ENCODE measurements at regions not wholly inside any gene's neighbourhood (a gene's known extent, or its start where the extent isn't known, plus 50 kb on each side); places are given as distances from the start of the nearest gene placed in this dataset.

GRCh38 chr1:30325085-30325935 is 398.1 kb downstream of the MATN1 start:
- Histone ChIP-seq H3K36me3 (ENCODE audit: control insufficient read depth, insufficient read depth, low read length) (no peaks in the 10 kb centered on the region), H3K4me3 (ENCODE audit: low read depth, low read length) (no peak overlapping the region), H3K27me3 (ENCODE audit: control insufficient read depth, insufficient read depth, low read length) (no peaks in the 10 kb centered on the region; the same call in 1 of the 2 replicates)
- POLR2A ChIA-PET = no interaction called here
- CTCF ChIA-PET = interaction anchor here (1.9 kb wide), 1 partner anchor 55 kb away, joined by 5 read pairs; no protein-coding TSS in a partner anchor
- no peak for DNase-seq (ENCODE audit: low read depth)
- TF ChIP-seq CTCF (IDR thresholded peaks at IDR 0.05; ENCODE audit: insufficient read depth, low read depth, low read length) = no peak

GRCh38 chr1:30324251-30325084 is 398.9 kb downstream of the MATN1 start:
- Histone ChIP-seq H3K4me3 (ENCODE audit: low read depth, low read length) (no peak overlapping the region), H3K27me3 (ENCODE audit: control insufficient read depth, insufficient read depth, low read length) (no peaks in the 10 kb centered on the region; the same call in 1 of the 2 replicates), H3K36me3 (ENCODE audit: control insufficient read depth, insufficient read depth, low read length) (no peaks in the 10 kb centered on the region)
- ChIA-PET POLR2A (no interaction called here), CTCF (no interaction called here)
- no peak for DNase-seq (ENCODE audit: low read depth)
- TF ChIP-seq CTCF (IDR thresholded peaks at IDR 0.05; ENCODE audit: insufficient read depth, low read depth, low read length) = no peak

GRCh38 chr1:30323841-30324240 is 399.5 kb downstream of the MATN1 start:
- CTCF ChIA-PET = no interaction called here
- TF ChIP-seq CTCF (IDR thresholded peaks at IDR 0.05; ENCODE audit: insufficient read depth, low read depth, low read length) = no peak

GRCh38 chr1:30323352-30323751 is 400.0 kb downstream of the MATN1 start:
- no peak for DNase-seq (ENCODE audit: low read depth)
- H3K4me3 ChIP-seq (ENCODE audit: low read depth, low read length) = no peak overlapping the region
- H3K36me3 ChIP-seq (ENCODE audit: control insufficient read depth, insufficient read depth, low read length) = no peaks in the 10 kb centered on the region
- H3K27me3 ChIP-seq (ENCODE audit: control insufficient read depth, insufficient read depth, low read length) = no peaks in the 10 kb centered on the region; the same call in 1 of the 2 replicates
- ChIA-PET POLR2A (no interaction called here), CTCF (no interaction called here)
- no peak for TF ChIP-seq CTCF (IDR thresholded peaks at IDR 0.05; ENCODE audit: insufficient read depth, low read depth, low read length)

More at GRCh38 chr1:30323841-30324240, 399.5 kb downstream of the MATN1 start:
- H3K36me3 ChIP-seq (ENCODE audit: control insufficient read depth, insufficient read depth, low read length) = no peaks in the 10 kb centered on the region
- POLR2A ChIA-PET = no interaction called here
- no peak for DNase-seq (ENCODE audit: low read depth)
- H3K4me3 ChIP-seq (ENCODE audit: low read depth, low read length) = no peak overlapping the region
- no peaks in the 10 kb centered on the region; the same call in 1 of the 2 replicates for H3K27me3 ChIP-seq (ENCODE audit: control insufficient read depth, insufficient read depth, low read length)

GRCh38 chr1:30322859-30323257 is 400.5 kb downstream of the MATN1 start:
- H3K36me3 ChIP-seq (ENCODE audit: control insufficient read depth, insufficient read depth, low read length) = no peaks in the 10 kb centered on the region
- H3K27me3 ChIP-seq (ENCODE audit: control insufficient read depth, insufficient read depth, low read length) = no peaks in the 10 kb centered on the region; the same call in 1 of the 2 replicates
- 0 out of 2 replicates have a peak, but pooled peaks have one; percentile 3 for TF ChIP-seq CTCF (IDR thresholded peaks at IDR 0.05; ENCODE audit: insufficient read depth, low read depth, low read length)
- ChIA-PET CTCF (no interaction called here), POLR2A (no interaction called here)
- no peak overlapping the region for H3K4me3 ChIP-seq (ENCODE audit: low read depth, low read length)
- DNase-seq (ENCODE audit: low read depth) = no peak

All from BJ (cell line).